CD4-positive, alpha-beta T cell treated with Interleukin-4 for 4 hours (primary cell): ENCODE measurements at regions not wholly inside any gene's neighbourhood (a gene's known extent, or its start where the extent isn't known, plus 50 kb on each side); places are given as distances from the start of the nearest gene placed in this dataset.
"Not testable (repeated sequence)": the region's sequence is repeated elsewhere in the genome, so short reads cannot be mapped to it uniquely, and the experiment has no call there.

ENCODE experiments used
- DNase-seq: peaks from one replicate; pipeline ENCODE4 v3.0.0-alpha.2; 2020

DNA sequence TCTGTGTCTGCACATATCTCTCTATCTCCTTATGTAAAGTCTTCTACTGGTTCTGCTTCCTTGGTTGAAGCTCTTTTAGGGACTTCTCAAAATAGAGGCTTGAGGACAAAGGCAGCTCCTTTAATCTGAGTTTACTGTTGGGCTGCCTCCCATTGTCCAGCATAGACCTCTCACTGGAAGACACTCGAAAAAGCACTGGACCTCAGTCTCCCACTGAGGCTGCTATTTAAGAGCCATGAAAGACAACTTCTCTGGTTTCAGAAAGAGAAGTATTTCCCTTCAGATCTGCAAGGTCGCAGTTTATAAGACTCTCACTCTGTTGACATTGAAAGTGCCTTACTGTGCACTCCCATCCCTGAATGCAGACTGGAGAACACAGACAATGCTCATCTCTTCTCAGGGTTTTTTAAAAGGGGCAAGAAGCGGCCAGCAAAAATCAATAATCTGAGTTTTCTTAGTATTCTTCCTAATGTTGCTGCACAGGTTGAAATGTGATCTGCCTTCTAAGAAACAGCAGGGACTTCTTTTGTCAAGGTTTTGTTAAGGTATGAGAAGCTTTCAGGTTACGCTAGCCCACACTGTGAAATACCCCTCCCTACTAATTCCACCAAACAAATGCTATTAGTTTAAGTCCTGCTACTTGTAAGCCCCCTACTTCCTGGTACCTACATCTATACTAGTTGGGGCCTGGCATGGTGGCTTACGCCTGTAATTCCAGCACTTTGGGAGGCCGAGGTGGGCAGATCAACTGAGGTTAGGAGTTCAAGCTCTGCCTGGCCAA lies 450.0 kb upstream of the SLC10A2 start:
- no peak for DNase-seq

- no peak for DNase-seq
Observed at GRCh38 chr13:103515410-103515809, 449.2 kb upstream of the SLC10A2 start.

DNA sequence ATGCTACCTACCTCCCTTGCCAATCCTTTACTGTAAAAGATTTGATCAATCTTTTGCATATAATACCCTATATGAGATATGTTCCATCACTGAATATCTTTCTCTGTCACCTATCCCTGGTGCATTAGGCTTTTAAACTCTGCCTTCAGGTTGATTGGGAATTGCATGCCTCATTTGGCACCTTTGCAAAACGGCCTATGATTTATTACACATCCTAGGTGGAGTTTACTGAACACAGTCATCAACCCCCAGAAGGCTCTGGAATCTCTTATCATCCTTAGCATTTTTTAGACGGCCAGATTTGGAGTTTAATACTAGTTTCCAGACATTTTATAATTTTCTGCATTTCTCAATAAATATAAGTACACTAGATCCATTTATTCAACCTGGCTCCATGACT lies 448.4 kb upstream of the SLC10A2 start:
- DNase-seq: no peak

DNA sequence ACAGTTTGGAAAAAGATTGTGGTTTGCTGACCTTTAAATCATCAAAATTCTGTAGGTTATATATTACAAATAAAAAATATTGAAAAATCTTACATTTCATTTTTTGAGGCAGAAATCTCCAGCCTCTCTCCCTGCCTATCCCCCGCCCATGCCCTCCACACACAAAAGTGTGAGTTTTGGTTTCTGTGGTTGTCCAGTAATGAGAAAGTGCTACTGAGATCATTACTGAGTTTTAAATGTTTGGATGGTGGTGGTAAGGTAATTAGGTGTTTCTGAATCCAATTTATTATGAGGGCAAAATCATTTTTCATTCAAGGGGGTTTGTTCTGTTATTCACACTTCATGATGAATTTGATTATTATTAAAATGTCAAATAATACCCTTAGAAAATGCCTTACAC lies 448.0 kb upstream of the SLC10A2 start:
- no peak for DNase-seq

DNA sequence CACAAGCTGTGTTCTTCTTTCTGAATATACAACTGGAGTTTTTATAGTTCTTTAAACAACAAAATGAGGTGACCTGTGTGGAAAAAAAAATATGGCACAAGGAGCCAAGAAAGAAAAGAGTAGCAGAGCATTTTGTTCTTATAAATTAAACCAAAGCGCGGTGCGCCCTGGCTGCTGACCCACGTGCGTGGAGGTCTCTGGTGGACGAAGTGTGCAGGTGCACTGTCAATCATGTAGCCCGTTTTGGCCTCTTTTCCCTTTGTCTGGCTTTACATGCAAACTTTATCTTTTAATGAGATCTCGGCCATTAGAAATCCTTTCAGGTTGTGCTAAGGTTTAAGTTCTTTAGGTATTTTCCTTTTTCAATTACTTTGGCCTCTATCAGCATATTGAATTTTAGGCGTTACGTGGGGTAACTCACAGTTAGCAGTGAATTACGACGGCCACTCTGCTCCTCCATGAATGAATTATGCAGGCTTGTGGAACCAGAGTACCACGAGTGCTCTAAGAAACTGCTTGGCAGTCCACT lies 443.9 kb upstream of the SLC10A2 start:
- no peak for DNase-seq

DNA sequence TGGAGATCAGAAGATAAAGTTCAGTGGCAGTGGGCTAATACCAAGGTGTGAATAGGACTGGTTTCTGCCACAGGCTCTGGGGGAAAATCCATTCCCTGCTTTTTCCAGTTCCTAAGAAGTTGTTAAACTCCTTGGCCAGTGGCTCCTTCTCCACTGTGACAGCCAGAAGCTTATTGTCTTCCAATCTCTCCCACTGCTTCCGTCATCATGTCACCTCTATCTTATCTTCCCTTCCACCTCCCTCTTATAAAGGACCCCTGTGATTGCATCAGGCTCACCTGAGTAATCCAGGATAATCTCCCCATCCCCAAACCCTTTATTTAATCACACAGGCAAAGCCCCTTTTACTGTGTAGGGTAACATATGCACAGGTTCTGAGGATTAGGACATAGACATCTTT lies 431.2 kb upstream of the SLC10A2 start:
- no peak for DNase-seq

DNA sequence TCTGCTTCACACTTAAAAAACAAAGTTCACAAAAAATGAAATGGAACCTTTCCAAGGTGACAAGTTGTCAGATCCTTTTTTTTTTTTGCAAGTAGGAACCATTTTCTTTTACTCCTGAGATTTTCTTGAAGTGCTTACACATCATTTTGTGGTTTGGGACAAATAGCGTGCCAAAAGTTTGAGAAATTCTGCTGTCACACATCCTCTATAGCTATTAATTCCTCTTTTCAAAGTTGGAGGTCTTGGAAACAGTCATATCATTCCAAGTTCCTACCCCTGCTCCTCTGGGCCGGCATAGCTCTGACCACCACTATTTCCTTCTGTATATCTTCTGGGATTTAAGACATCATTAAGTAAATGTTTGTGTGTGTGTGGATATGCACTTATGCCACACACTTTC lies 421.6 kb upstream of the SLC10A2 start:
- DNase-seq: no peak

- DNase-seq: no peak
Observed at GRCh38 chr13:103473081-103473480, 406.9 kb upstream of the SLC10A2 start.

GRCh38 chr13:103471896-103472295 lies 405.7 kb upstream of the SLC10A2 start:
- no peak for DNase-seq

GRCh38 chr13:103469771-103470170 lies 403.6 kb upstream of the SLC10A2 start:
- DNase-seq: no peak

- DNase-seq: no peak
Observed at GRCh38 chr13:103466761-103467160, 400.5 kb upstream of the SLC10A2 start.

DNA sequence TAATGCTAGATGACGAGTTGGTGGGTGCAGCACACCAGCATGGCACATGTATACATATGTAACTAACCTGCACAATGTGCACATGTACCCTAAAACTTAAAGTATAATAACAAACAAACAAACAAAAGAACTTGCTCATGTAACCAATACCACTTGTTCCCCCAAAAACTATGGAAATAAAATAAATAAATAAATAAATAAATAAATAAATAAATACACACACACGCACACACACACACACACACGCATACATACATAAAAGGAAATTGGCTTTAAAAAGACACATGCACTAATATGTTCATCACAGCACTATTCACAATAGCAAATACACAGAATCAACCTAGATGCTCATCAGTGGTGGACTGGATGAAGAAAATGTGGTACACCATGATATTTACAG lies 394.0 kb upstream of the SLC10A2 start:
- DNase-seq: not testable (repeated sequence)

GRCh38 chr13:103457050-103457449 lies 390.8 kb upstream of the SLC10A2 start:
- DNase-seq: not testable (repeated sequence)

DNA sequence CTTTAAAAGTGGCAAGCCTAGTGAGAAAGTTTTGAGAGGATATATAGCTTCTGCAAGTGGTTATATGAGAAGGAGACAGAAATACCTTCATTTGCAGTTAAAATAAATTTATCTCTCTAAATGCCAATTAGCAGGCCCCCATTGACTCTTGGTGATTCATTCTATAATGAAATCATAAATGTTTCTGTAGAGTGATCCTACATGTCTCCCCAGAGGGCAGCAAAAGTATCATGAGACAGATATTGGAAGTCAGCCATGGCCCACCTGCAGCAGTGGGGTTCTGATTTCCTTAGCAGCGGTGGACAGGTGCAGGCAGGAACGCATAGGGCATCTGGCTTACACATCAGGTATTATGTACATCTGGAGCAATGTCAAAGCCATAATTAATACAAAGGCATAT lies 385.4 kb upstream of the SLC10A2 start:
- no peak for DNase-seq

GRCh38 chr13:103443604-103444003 lies 377.4 kb upstream of the SLC10A2 start:
- DNase-seq: no peak

GRCh38 chr13:103437651-103438050 lies 371.4 kb upstream of the SLC10A2 start:
- no peak for DNase-seq

- DNase-seq: no peak
Observed at GRCh38 chr13:103436057-103436654, 369.9 kb upstream of the SLC10A2 start.

DNA sequence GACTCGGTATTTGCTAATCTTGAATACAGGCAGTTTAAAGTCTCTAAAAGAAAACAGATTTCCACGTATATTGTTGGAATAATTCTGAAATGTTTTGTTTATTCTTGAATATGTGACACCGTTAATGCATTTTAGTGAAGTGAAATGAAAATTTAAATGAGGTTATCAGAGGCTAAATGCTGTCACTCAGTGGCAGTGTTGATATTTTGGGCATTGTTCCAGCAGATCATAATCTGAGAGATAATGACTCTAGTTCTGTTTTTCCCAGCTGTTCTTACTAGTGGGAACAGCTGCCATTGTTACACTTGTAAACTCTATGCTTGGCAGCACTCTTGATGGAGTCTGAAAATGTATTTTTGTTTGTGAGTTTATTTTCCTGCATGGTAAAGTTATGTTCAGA lies 365.6 kb upstream of the SLC10A2 start:
- DNase-seq: no peak

DNA sequence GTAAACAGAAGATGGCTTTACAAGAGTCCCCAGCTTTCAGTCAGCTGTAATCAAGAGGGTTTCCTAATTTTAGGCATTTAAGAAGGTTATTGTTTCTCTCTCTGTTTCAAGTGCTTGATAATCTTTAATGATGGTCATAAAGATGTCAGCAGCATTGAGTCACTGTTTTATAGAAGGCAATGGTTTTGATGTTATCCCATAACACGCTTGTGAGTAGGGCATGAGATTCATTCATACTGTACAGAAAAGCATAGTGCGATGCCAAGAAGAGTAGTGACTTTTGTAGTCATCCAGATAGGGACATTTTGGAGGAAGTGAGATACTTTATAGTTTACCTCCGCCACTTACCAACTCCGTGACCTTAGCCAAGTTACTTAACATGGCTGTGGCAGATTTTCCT lies 364.2 kb upstream of the SLC10A2 start:
- DNase-seq: no peak

DNA sequence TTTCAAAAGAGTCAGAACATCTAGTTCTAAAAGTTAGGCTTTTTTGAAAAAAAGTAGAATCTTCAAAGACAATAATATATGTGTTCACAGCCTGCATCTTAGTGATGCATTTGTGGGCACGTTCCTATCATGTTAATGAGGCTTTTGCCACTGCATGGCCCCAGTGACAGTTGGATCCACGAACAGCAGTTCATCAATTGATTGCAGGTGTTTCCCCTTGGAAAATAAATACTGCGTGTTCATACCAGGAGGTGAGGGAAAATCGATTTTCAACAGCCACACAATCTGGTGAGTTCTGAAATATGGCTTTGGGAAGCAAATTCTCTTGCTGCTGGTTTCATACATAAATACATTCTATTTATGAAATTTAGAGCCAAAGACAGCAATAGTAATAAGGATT lies 343.8 kb upstream of the SLC10A2 start:
- no peak for DNase-seq

DNA sequence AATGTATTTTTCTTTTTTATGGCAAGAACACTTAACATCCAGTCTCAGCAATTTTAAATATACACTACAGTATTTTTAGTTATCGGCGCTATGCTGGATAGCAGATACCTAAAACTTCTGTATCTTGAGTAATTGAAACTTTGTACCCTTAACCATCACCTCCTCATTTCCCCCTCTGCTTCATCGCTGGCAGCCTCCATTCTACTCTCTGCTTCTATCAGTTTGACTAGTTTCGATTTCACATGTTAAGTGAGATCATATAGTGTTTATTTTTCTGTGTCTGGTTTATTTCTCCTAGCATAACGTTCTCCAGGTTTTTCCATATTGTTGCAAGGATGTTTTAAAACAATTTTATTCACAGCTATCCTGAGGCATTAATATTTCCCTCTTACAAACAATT lies 340.8 kb upstream of the SLC10A2 start:
- no peak for DNase-seq

DNA sequence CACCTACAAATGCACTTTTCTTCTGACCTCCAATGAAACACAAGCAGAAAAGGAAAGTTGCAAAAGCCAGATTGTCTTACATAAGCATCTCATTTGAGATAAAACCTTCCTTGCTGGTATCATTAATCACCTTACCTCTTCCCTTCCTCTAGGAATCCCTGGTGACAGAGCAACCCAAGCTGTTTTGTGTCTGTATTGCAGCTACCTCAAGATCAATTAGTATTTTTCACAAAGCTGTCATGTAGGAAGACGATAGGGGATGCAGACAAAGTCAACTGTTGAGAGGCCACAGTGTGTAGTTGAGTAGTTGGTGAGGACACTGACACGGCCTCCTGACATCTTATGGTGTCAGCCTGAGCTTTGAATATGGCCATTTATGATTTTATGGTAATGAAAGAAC lies 339.1 kb upstream of the SLC10A2 start:
- no peak for DNase-seq

DNA sequence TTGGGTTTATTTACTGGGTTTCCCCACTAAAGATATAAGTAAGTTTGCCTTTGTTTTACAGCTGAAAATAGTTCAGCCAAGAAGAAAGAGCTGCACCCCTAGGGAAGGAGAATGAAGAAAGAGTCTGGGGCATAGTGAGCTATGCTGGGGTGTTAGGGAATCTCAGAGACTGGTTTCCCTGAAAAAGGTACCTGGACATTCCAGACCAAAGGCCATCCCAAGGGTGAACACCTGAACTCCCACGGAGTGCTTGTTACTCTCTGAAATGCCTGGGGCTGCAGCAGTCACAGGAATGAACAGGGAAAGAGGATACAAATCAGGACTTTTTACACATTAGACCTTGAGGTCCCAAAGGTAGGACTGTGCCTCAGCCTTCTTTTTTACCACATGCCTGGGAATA lies 337.6 kb upstream of the SLC10A2 start:
- DNase-seq: no peak

- DNase-seq: no peak
Observed at GRCh38 chr13:103403148-103403740, 337.0 kb upstream of the SLC10A2 start.
